ENCODE measurements at regions not wholly inside any gene's neighbourhood (a gene's known extent, or its start where the extent isn't known, plus 50 kb on each side); places are given as distances from the start of the nearest gene placed in this dataset.
"Not testable (repeated sequence)": the region's sequence is repeated elsewhere in the genome, so short reads cannot be mapped to it uniquely, and the experiment has no call there.

DNA sequence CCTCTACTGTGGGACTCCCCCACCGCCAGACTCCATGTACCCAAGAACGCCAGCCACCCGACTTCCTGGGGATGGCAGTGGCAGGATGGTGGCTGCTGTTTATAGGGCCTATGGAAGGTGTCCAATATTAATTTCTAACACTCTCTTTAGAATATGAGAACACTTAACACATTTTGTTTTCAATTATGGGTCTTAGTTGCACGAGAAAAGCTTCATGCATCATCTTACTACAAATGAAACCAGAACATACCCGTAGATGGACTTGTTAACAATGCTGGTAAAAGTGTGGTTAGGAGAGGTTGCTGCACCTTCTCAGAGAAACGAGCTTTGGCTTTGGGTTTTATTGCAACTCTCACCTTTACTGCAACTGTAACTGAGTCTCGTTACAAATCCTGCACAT lies 335.6 kb upstream of the ID2 start:
- Histone ChIP-seq H3K9ac (ENCODE audit: low read length in 2 of 2) (no peak overlapping the region), H3K27me3 (ENCODE audit: control insufficient read depth in 1 of 2, insufficient read depth in 2 of 2, low read length in 2 of 2) (no peaks in the 10 kb centered on the region), H3K4me3 (ENCODE audit: low read length in 2 of 2) (no peak overlapping the region), H3K36me3 (ENCODE audit: control insufficient read depth in 2 of 2, insufficient read depth in 2 of 2, low read length in 2 of 2) (no peaks in the 10 kb centered on the region), H3K27ac (ENCODE audit: low read length) (no peak overlapping the region), H3K9me3 (ENCODE audit: control insufficient read depth in 2 of 2, low read length in 2 of 2) (no peaks in the 10 kb centered on the region), H3K4me1 (ENCODE audit: control insufficient read depth, insufficient read depth, low read length) (peaks cover 3% of the 10 kb centered on the region)

DNA sequence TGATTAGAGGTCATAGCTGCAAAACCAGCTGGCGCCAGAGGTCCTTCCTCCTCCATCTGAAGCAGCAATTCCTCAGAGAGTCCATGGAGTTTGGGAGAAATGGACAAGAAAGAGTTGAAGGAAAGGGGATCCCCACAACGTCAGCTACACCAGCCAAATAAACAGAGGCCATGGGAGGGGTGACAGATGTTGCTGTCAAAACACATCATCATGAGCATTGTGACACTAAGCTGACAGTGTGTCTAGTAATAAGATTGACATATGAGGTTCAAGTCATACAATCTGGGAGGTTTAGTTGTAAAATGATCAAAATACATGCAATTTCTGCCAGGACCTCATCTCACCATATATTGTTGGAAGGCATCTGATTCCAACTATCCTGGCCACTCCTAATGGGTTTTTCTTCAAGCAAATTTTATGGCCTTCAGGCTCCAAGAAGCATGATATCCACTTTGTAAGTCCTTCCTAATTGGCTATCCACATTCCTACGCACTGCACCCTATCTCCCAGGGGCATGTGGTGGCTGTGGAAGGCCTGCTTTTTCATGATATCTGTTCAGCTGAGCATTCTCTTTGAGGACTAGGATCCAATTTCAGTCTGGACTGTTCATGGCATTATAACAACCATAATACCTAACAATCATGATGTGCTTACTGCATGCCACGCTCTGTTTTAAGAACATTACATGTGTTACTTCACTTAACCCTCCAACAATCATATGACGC lies 335.0 kb upstream of the ID2 start:
- no peaks in the 10 kb centered on the region for H3K36me3 ChIP-seq (ENCODE audit: control insufficient read depth in 2 of 2, insufficient read depth in 2 of 2, low read length in 2 of 2)
- H3K27me3 ChIP-seq (ENCODE audit: control insufficient read depth in 1 of 2, insufficient read depth in 2 of 2, low read length in 2 of 2): no peaks in the 10 kb centered on the region
- H3K9ac ChIP-seq (ENCODE audit: low read length in 2 of 2): no peak overlapping the region
- peaks cover 3% of the 10 kb centered on the region for H3K4me1 ChIP-seq (ENCODE audit: control insufficient read depth, insufficient read depth, low read length)
- H3K27ac ChIP-seq (ENCODE audit: low read length): no peak overlapping the region
- H3K9me3 ChIP-seq (ENCODE audit: control insufficient read depth in 2 of 2, low read length in 2 of 2): no peaks in the 10 kb centered on the region
- H3K4me3 ChIP-seq (ENCODE audit: low read length in 2 of 2): no peak overlapping the region

DNA sequence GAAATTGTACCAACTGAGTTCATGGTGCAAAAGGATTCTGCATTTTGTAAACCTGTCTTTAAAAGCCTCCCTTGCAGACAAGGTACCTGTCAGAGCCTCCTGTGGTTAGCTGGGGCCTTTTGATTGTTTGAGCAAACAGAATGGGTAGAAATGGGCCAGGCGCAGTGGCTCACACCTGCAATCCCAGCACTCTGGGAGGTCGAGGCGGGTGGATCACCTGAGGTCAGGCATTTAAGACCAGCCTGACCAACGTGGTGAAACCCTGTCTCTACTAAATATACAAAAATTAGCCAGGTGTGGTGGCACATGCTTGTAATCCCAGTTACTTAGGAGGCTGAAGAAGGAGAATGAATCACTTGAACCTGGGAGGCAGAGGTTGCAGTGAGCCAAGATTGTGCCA lies 332.9 kb upstream of the ID2 start:
- H3K9me3 ChIP-seq (ENCODE audit: control insufficient read depth in 2 of 2, low read length in 2 of 2); H3K4me1 ChIP-seq (ENCODE audit: control insufficient read depth, insufficient read depth, low read length); H3K9ac ChIP-seq (ENCODE audit: low read length in 2 of 2); H3K27me3 ChIP-seq (ENCODE audit: control insufficient read depth in 1 of 2, insufficient read depth in 2 of 2, low read length in 2 of 2); H3K4me3 ChIP-seq (ENCODE audit: low read length in 2 of 2); H3K27ac ChIP-seq (ENCODE audit: low read length); H3K36me3 ChIP-seq (ENCODE audit: control insufficient read depth in 2 of 2, insufficient read depth in 2 of 2, low read length in 2 of 2): not testable (repeated sequence)

DNA sequence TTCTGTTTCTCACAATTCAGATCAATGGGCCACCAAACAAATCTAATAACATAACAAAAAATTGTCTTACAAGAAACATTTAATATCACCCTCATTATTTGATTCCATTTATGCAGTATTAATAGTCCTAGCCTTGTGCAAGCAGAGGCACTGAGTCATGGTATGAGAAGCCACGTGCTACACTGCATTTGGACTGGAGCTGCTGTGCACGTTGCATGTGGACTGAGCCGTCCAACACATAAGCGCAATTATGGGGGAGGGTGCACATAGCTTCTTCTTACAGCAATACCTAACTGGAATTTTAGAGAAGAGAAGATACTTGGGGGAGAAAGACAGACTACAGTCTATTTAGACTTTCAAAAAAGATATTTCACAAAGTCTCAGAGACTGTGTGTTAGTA lies 329.6 kb upstream of the ID2 start:
- no peak overlapping the region for H3K4me3 ChIP-seq (ENCODE audit: low read length in 2 of 2)
- H3K4me1 ChIP-seq (ENCODE audit: control insufficient read depth, insufficient read depth, low read length): no peaks in the 10 kb centered on the region
- no peaks in the 10 kb centered on the region for H3K27me3 ChIP-seq (ENCODE audit: control insufficient read depth in 1 of 2, insufficient read depth in 2 of 2, low read length in 2 of 2)
- H3K9ac ChIP-seq (ENCODE audit: low read length in 2 of 2): no peak overlapping the region
- H3K27ac ChIP-seq (ENCODE audit: low read length): no peak overlapping the region
- no peaks in the 10 kb centered on the region for H3K36me3 ChIP-seq (ENCODE audit: control insufficient read depth in 2 of 2, insufficient read depth in 2 of 2, low read length in 2 of 2)
- peaks cover 0 to 3% of the 10 kb centered on the region in 2 donors for H3K9me3 ChIP-seq (ENCODE audit: control insufficient read depth in 2 of 2, low read length in 2 of 2)

DNA sequence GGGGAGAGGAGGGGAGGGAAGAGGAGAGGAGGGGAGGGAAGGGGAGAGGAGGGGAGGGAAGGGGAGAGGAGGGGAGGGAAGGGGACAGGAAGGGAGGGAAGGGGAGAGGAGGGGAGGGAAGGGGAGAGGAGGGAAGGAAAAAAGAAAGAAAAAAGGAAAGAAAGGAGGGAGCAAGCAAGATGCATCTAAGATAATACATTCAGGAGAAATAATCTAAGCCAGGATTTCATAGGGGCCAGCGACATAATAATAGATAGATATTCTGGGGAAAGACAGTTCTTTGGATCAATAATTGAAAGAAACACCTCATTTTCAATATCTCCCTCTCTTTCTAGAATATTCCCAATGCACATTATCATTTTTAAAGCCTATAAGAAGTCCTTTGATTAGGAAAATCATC lies 328.9 kb upstream of the ID2 start:
- no peaks in the 10 kb centered on the region for H3K4me1 ChIP-seq (ENCODE audit: control insufficient read depth, insufficient read depth, low read length)
- no peak overlapping the region for H3K27ac ChIP-seq (ENCODE audit: low read length)
- no peaks in the 10 kb centered on the region for H3K36me3 ChIP-seq (ENCODE audit: control insufficient read depth in 2 of 2, insufficient read depth in 2 of 2, low read length in 2 of 2)
- peaks cover 0 to 3% of the 10 kb centered on the region in 2 donors for H3K9me3 ChIP-seq (ENCODE audit: control insufficient read depth in 2 of 2, low read length in 2 of 2)
- no peak overlapping the region for H3K9ac ChIP-seq (ENCODE audit: low read length in 2 of 2)
- no peak overlapping the region for H3K4me3 ChIP-seq (ENCODE audit: low read length in 2 of 2)
- H3K27me3 ChIP-seq (ENCODE audit: control insufficient read depth in 1 of 2, insufficient read depth in 2 of 2, low read length in 2 of 2): no peaks in the 10 kb centered on the region

DNA sequence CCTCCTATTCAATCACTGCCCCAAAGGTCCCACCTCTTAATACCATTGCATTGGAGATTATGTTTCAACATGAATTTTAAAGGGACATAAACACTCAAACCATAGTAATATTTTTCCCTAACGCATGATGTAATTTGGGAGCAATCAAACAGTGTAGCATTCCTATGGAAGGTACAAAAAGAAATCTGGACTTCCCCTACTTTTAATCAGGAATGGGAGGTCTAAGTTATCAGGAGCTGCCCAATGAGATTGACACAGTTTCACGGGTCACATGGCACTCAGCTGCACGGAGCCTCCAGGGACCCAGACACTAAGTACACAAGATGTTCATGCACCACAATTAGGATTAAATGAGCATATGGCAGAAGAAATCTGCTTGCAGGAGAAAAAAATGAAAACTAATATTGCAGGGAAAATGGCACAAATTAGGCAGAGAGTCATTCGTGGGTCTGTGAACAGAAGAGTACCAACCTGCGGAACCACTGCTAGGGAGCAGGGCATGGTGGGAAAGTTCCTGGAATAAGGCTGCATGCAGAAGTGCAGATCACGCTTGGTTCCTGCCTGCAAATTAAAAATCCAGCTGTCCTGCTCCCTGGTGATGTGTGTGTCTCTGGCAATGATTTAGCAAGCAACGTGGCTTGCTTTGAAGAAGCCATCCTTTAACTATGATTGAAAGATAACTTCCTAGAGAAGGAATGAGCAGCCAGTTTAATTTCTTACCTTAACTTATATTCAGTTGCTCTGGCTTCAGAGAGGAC lies 326.6 kb upstream of the ID2 start:
- Histone ChIP-seq H3K9ac (ENCODE audit: low read length in 2 of 2) (no peak overlapping the region), H3K27ac (ENCODE audit: low read length) (no peak overlapping the region), H3K27me3 (ENCODE audit: control insufficient read depth in 1 of 2, insufficient read depth in 2 of 2, low read length in 2 of 2) (no peaks in the 10 kb centered on the region), H3K4me1 (ENCODE audit: control insufficient read depth, insufficient read depth, low read length) (no peaks in the 10 kb centered on the region), H3K9me3 (ENCODE audit: control insufficient read depth in 2 of 2, low read length in 2 of 2) (peaks cover 0 to 3% of the 10 kb centered on the region in 2 donors), H3K36me3 (ENCODE audit: control insufficient read depth in 2 of 2, insufficient read depth in 2 of 2, low read length in 2 of 2) (no peaks in the 10 kb centered on the region), H3K4me3 (ENCODE audit: low read length in 2 of 2) (no peak overlapping the region)

DNA sequence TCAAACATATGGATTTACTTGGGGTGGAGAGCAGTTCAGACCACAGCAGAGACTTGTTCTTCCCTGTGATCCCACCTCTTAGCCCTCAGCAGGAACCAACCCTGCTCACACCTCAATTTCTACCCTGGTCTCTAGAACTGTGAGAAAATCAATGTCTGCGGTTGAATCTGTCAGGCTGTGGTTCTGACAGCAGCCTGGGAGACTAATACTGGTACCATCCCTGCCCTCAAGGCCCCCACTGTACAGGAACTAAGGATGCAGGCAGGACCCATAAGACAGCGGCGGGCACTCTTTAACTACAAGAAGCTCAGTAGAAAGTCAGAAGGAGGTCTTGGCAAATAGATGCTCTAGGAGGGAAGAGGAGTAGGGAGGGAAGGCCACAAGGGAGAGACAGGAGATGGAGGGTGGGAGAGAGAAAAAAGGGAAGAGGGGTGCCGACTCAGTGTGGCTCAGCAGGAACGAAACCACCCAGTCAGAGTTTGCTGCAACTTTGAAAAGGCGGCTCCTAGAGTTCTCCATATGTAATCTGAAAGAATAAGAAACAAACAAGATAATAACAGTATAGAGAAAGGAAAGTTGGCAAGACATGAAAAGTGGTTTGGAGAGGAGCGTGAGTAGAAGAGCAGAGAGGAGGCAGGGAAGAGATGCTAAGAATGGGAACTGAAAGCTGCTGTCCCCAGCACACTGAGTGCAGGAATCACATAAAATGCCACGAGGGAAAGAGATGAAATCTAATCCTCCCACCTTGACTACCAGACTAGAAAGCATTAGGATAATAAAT lies 323.9 kb upstream of the ID2 start:
- H3K27me3 ChIP-seq (ENCODE audit: control insufficient read depth in 1 of 2, insufficient read depth in 2 of 2, low read length in 2 of 2): no peaks in the 10 kb centered on the region
- H3K9me3 ChIP-seq (ENCODE audit: control insufficient read depth in 2 of 2, low read length in 2 of 2): peaks cover 0 to 3% of the 10 kb centered on the region in 2 donors
- H3K36me3 ChIP-seq (ENCODE audit: control insufficient read depth in 2 of 2, insufficient read depth in 2 of 2, low read length in 2 of 2): no peaks in the 10 kb centered on the region
- H3K9ac ChIP-seq (ENCODE audit: low read length in 2 of 2): no peak overlapping the region
- H3K27ac ChIP-seq (ENCODE audit: low read length): no peak overlapping the region
- H3K4me1 ChIP-seq (ENCODE audit: control insufficient read depth, insufficient read depth, low read length): no peaks in the 10 kb centered on the region
- H3K4me3 ChIP-seq (ENCODE audit: low read length in 2 of 2): no peak overlapping the region

DNA sequence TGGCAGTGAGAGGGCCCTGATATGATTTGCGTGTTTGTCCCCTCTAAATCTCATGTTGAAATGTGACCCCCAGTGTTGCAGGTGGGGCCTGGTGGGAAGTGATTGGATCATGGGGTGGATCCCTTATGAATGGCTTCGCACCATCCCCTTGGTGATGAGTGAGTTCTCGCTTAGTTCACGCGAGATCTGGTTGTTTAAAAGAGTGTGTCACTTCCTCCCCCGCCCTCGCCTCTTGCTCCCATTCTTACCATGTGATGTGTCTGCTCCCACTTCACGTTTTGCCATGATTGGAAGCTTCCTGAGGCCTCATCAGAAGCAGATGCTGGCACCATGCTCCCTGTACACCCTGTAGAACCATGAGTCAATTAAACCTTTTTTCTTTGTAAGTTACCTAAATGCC lies 319.9 kb upstream of the ID2 start:
- H3K36me3 ChIP-seq (ENCODE audit: control insufficient read depth in 2 of 2, insufficient read depth in 2 of 2, low read length in 2 of 2): no peaks in the 10 kb centered on the region
- no peak overlapping the region for H3K4me3 ChIP-seq (ENCODE audit: low read length in 2 of 2)
- no peak overlapping the region for H3K27ac ChIP-seq (ENCODE audit: low read length)
- no peak overlapping the region for H3K9ac ChIP-seq (ENCODE audit: low read length in 2 of 2)
- no peaks in the 10 kb centered on the region for H3K9me3 ChIP-seq (ENCODE audit: control insufficient read depth in 2 of 2, low read length in 2 of 2)
- H3K4me1 ChIP-seq (ENCODE audit: control insufficient read depth, insufficient read depth, low read length): no peaks in the 10 kb centered on the region
- no peaks in the 10 kb centered on the region for H3K27me3 ChIP-seq (ENCODE audit: control insufficient read depth in 1 of 2, insufficient read depth in 2 of 2, low read length in 2 of 2)

DNA sequence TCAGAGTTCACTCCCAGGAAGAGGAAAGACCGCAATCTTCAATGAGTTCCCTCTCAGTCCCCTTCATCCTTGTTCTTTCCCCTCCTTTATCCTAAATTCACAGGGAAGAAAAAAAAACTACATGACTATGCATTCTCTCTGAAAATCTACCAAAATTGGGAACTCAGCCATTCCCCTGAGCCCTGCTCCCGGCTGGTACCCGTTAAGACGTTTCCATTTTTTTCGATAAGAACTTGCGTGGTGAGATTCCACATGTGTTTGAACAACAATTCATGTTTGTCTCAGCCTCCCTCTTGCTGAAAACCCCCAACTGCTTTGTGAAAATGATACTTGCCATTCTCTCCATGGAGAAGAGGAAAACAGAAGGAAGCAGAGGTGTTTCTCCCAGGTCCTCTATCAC lies 318.7 kb upstream of the ID2 start:
- Histone ChIP-seq H3K9ac (ENCODE audit: low read length in 2 of 2) (no peak overlapping the region), H3K4me1 (ENCODE audit: control insufficient read depth, insufficient read depth, low read length) (no peaks in the 10 kb centered on the region), H3K27ac (ENCODE audit: low read length) (no peak overlapping the region)

DNA sequence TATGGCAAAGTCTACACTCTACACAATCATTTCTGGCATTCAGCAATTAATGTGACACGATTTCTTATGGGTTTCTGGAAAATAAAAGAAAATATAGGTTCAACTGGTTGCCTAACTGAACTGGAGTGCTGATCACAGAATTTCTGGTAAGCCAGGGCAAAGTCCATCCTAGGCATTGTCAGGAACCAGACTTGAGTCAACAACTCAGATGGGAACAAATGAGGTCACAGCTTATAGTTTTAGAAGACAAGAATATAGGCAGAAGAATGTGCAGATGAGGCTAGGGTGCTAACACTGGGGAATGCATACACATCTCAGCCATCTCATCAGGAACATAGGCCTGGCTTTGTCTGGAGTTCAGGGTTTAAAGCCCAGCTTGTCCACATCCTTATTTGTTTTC lies 317.2 kb upstream of the ID2 start:
- H3K9me3 ChIP-seq (ENCODE audit: control insufficient read depth in 2 of 2, low read length in 2 of 2): no peaks in the 10 kb centered on the region
- H3K27me3 ChIP-seq (ENCODE audit: control insufficient read depth in 1 of 2, insufficient read depth in 2 of 2, low read length in 2 of 2): no peaks in the 10 kb centered on the region

More for the DNA sequence above, 318.7 kb upstream of the ID2 start:
- no peaks in the 10 kb centered on the region for H3K27me3 ChIP-seq (ENCODE audit: control insufficient read depth in 1 of 2, insufficient read depth in 2 of 2, low read length in 2 of 2)
- H3K4me3 ChIP-seq (ENCODE audit: low read length in 2 of 2): no peak overlapping the region
- H3K36me3 ChIP-seq (ENCODE audit: control insufficient read depth in 2 of 2, insufficient read depth in 2 of 2, low read length in 2 of 2): no peaks in the 10 kb centered on the region
- no peaks in the 10 kb centered on the region for H3K9me3 ChIP-seq (ENCODE audit: control insufficient read depth in 2 of 2, low read length in 2 of 2)

More for the DNA sequence above, 317.2 kb upstream of the ID2 start:
- Histone ChIP-seq H3K36me3 (ENCODE audit: control insufficient read depth in 2 of 2, insufficient read depth in 2 of 2, low read length in 2 of 2) (no peaks in the 10 kb centered on the region), H3K4me1 (ENCODE audit: control insufficient read depth, insufficient read depth, low read length) (no peaks in the 10 kb centered on the region), H3K27ac (ENCODE audit: low read length) (no peak overlapping the region), H3K9ac (ENCODE audit: low read length in 2 of 2) (no peak overlapping the region), H3K4me3 (ENCODE audit: low read length in 2 of 2) (no peak overlapping the region)

Data from stomach smooth muscle (tissue), 2 donors.